ENCODE measurements at regions not wholly inside any gene's neighbourhood (a gene's known extent, or its start where the extent isn't known, plus 50 kb on each side); places are given as distances from the start of the nearest gene placed in this dataset.

DNA sequence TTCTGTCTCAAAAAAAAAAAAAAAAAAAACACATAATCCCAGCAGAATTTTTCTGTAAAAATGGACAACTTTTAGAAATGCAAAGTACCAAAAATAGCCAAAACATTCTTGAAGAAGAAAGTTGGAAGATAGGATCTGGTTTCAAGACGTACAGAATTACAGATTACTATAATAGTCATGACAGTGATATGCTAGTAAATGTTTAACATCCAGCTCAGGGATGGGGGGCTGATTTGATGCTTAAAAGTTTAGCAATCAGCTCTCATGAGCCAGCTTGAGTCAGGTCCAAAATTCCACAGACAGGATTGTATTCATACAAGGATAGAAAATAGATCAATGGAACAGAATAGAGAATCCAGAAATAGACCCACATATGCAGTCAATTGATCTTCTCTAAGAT lies 100.5 kb downstream of the CYB561 start:
- no peak for DNase-seq (ENCODE audit: extremely low spot score)
- POLR2A ChIA-PET = no interaction called here
- TF ChIP-seq HDGF (IDR thresholded peaks at IDR 0.05; ENCODE audit: borderline replicate concordance) (no peak), ZNF384 (IDR thresholded peaks at IDR 0.05) (no peak), BHLHE40 (IDR thresholded peaks at IDR 0.05; ENCODE audit: borderline replicate concordance) (no peak), FOXM1 (IDR thresholded peaks at IDR 0.05; ENCODE audit: borderline replicate concordance) (no peak), SP1 (IDR thresholded peaks at IDR 0.05) (no peak), CTBP1 (IDR thresholded peaks at IDR 0.05; ENCODE audit: borderline replicate concordance) (no peak), FOXA1 (IDR thresholded peaks at IDR 0.05) (no peak), FOXK2 (IDR thresholded peaks at IDR 0.05) (no peak), LEF1 (IDR thresholded peaks at IDR 0.05; ENCODE audit: borderline replicate concordance) (no peak)
- CTCF ChIA-PET = no interaction called here

DNA sequence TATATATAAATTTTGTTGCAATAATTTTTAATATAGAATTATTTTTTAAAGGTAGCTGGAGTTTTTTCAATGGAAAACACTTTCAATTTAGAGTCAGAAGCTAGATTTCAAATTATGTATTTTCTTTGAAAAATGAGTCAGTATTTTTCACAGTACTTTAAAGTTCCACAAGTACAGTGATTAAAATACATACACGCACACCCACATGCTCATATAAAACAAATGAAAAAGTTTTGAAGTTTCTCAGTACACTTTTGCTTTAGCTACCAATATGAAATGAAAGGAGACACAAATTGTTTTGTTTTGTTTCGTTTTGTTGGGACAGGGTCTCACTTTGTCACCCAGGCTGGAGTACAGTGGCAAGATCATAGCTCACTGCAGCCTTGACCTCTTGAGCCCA lies 98.6 kb downstream of the CYB561 start:
- POLR2A ChIA-PET = no interaction called here
- CTCF ChIA-PET = no interaction called here
- no peak for DNase-seq (ENCODE audit: extremely low spot score)
- TF ChIP-seq SP1 (IDR thresholded peaks at IDR 0.05) (no peak), FOXM1 (IDR thresholded peaks at IDR 0.05; ENCODE audit: borderline replicate concordance) (no peak), L3MBTL2 (conservative IDR thresholded peaks at IDR 0.05) (no peak), ARNT (IDR thresholded peaks at IDR 0.05) (no peak), NFRKB (IDR thresholded peaks at IDR 0.05) (no peak), ELF4 (IDR thresholded peaks at IDR 0.05) (no peak), FOXK2 (IDR thresholded peaks at IDR 0.05) (no peak), HDGF (IDR thresholded peaks at IDR 0.05; ENCODE audit: borderline replicate concordance) (no peak), LEF1 (IDR thresholded peaks at IDR 0.05; ENCODE audit: borderline replicate concordance) (no peak), CTBP1 (IDR thresholded peaks at IDR 0.05; ENCODE audit: borderline replicate concordance) (no peak), FOXA1 (IDR thresholded peaks at IDR 0.05) (no peak), BHLHE40 (IDR thresholded peaks at IDR 0.05; ENCODE audit: borderline replicate concordance) (no peak), ZNF384 (IDR thresholded peaks at IDR 0.05) (no peak), TARDBP (IDR thresholded peaks at IDR 0.05) (no peak), SUZ12 (IDR thresholded peaks at IDR 0.05) (no peak)
- TF ChIP-seq, protein P1, sequence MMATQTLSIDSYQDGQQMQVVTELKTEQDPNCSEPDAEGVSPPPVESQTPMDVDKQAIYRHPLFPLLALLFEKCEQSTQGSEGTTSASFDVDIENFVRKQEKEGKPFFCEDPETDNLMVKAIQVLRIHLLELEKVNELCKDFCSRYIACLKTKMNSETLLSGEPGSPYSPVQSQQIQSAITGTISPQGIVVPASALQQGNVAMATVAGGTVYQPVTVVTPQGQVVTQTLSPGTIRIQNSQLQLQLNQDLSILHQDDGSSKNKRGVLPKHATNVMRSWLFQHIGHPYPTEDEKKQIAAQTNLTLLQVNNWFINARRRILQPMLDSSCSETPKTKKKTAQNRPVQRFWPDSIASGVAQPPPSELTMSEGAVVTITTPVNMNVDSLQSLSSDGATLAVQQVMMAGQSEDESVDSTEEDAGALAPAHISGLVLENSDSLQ (IDR thresholded peaks at IDR 0.05) = no peak

DNA sequence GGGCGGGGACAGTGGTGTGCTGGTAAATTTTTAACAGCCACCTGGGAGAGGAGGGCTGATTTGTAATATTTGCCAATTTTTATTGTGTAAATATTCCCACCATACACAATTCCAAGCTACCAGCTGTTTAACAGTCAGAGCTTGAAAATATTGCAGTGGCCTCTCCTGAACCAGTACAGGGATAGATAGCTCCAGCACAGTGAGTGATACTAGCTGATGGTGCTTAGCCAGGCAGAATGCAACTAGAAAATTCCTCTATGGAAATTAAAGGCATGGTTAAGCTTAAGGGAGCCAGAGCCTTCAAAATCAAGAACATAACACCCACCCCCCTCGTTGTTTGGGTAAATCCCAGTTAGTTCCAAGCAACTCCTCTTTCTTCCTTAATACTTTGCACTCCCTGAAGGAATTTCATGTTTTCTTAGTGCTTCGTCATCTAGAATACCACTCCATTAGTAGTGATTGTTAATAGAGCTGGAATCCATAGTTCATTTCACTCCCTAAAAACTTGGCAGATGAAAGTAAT lies 96.6 kb downstream of the CYB561 start:
- POLR2A ChIA-PET = no interaction called here
- TF ChIP-seq SUZ12 (IDR thresholded peaks at IDR 0.05) (no peak), ARNT (IDR thresholded peaks at IDR 0.05) (no peak), SP1 (IDR thresholded peaks at IDR 0.05) (no peak), CTBP1 (IDR thresholded peaks at IDR 0.05; ENCODE audit: borderline replicate concordance) (no peak), FOXM1 (IDR thresholded peaks at IDR 0.05; ENCODE audit: borderline replicate concordance) (no peak), TARDBP (IDR thresholded peaks at IDR 0.05) (no peak), L3MBTL2 (conservative IDR thresholded peaks at IDR 0.05) (no peak), ELF4 (IDR thresholded peaks at IDR 0.05) (no peak), FOXA1 (IDR thresholded peaks at IDR 0.05) (no peak), NFRKB (IDR thresholded peaks at IDR 0.05) (no peak), LEF1 (IDR thresholded peaks at IDR 0.05; ENCODE audit: borderline replicate concordance) (no peak), HDGF (IDR thresholded peaks at IDR 0.05; ENCODE audit: borderline replicate concordance) (no peak)
- TF ChIP-seq, protein P1 (IDR thresholded peaks at IDR 0.05) = no peak
- no peak for DNase-seq (ENCODE audit: extremely low spot score)
- CTCF ChIA-PET = no interaction called here

DNA sequence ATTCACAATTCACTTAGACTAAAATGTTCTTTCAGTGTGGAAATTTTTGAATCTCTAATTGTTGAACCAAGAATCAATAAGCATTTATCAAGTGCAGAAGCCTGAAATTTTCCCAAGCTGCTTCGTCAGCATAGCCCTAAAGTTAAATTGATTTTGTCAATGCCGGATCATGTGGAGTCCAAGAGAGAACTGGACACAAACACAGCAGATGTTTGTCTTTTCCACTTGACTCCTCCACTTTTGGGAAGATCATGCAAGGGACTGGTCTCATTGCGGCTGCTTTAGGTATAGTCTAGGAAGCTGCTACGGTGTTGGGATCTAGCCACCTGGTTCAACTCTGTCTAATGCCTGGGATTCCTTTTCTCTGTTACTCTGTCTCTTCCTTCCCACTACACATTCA lies 95.7 kb downstream of the CYB561 start:
- no peak for DNase-seq (ENCODE audit: extremely low spot score)
- ChIA-PET CTCF (no interaction called here), POLR2A (no interaction called here)
- no peak for TF ChIP-seq ELF4 (IDR thresholded peaks at IDR 0.05)
- TF ChIP-seq CTBP1 (IDR thresholded peaks at IDR 0.05; ENCODE audit: borderline replicate concordance) = no peak
- TF ChIP-seq FOXM1 (IDR thresholded peaks at IDR 0.05; ENCODE audit: borderline replicate concordance) = no peak
- no peak for TF ChIP-seq NFRKB (IDR thresholded peaks at IDR 0.05)
- TF ChIP-seq SUZ12 (IDR thresholded peaks at IDR 0.05) = no peak
- TF ChIP-seq ZNF384 (IDR thresholded peaks at IDR 0.05) = no peak
- TF ChIP-seq FOXK2 (IDR thresholded peaks at IDR 0.05) = no peak
- no peak for TF ChIP-seq ARNT (IDR thresholded peaks at IDR 0.05)
- TF ChIP-seq FOXA1 (IDR thresholded peaks at IDR 0.05) = no peak
- TF ChIP-seq L3MBTL2 (conservative IDR thresholded peaks at IDR 0.05) = no peak
- TF ChIP-seq HDGF (IDR thresholded peaks at IDR 0.05; ENCODE audit: borderline replicate concordance) = no peak
- no peak for TF ChIP-seq TARDBP (IDR thresholded peaks at IDR 0.05)

DNA sequence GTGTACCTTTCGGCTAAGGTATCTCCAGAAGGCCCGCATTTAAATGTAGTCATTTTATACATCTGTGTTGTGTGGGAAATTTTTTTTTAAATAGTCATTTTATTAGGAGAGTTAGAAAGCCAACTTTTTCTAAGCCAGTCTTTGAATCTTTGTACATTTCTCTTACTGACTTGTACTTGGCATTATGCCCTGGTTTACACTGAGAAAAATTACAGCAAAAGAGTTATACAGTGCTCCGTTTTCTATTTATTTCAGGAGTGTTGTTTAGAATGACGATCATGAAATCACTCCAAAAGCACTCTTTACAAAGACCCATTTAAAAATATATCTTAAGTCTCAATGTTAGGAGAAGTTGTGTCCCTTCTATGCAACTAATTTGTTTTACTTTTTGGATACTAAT lies 91.8 kb downstream of the CYB561 start:
- TF ChIP-seq SUZ12 (IDR thresholded peaks at IDR 0.05) (no peak), FOXK2 (IDR thresholded peaks at IDR 0.05) (no peak), LEF1 (IDR thresholded peaks at IDR 0.05; ENCODE audit: borderline replicate concordance) (no peak), HDGF (IDR thresholded peaks at IDR 0.05; ENCODE audit: borderline replicate concordance) (no peak), L3MBTL2 (conservative IDR thresholded peaks at IDR 0.05) (no peak), FOXM1 (IDR thresholded peaks at IDR 0.05; ENCODE audit: borderline replicate concordance) (no peak), SP1 (IDR thresholded peaks at IDR 0.05) (no peak), NFRKB (IDR thresholded peaks at IDR 0.05) (no peak), BHLHE40 (IDR thresholded peaks at IDR 0.05; ENCODE audit: borderline replicate concordance) (no peak), CTBP1 (IDR thresholded peaks at IDR 0.05; ENCODE audit: borderline replicate concordance) (no peak), ARNT (IDR thresholded peaks at IDR 0.05) (no peak), FOXA1 (IDR thresholded peaks at IDR 0.05) (no peak)
- TF ChIP-seq, protein P1 (IDR thresholded peaks at IDR 0.05) = no peak
- POLR2A ChIA-PET = no interaction called here
- CTCF ChIA-PET = no interaction called here
- DNase-seq (ENCODE audit: extremely low spot score) = no peak

DNA sequence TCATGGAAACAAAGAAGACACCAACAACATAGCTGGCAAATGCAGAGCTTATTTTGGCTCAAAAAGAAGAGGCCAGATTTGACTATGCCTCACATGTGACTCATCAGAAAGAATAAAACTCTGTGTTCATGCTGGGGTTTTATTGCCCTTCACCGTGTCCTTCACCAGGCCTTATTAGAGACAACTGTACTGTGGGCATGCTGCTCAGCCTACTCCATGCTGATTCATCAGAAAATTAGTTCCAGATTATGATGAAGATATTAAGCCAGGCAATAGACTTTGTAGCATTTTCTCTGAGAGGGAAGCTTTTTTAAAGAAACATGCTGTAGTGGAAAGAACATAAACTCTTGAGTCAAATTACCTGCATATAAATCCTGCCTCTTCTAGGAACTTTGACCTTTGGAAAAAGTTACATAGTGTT lies 89.8 kb downstream of the CYB561 start:
- peak; percentile 32 for DNase-seq (ENCODE audit: extremely low spot score)
- POLR2A ChIA-PET = interaction anchor here (2.0 kb wide), 1 partner anchor 9 kb away, joined by 5 read pairs; no protein-coding TSS in a partner anchor
- CTCF ChIA-PET = no interaction called here
- TF ChIP-seq ELF4 (IDR thresholded peaks at IDR 0.05) (no peak), FOXA1 (IDR thresholded peaks at IDR 0.05) (no peak), HDGF (IDR thresholded peaks at IDR 0.05; ENCODE audit: borderline replicate concordance) (no peak)
- TF ChIP-seq, protein P1 (IDR thresholded peaks at IDR 0.05) = peak; percentile 21; the same call in 1 of the 2 replicates

Data from HEK293T (cell line).